Mesenchymal stem cell (in vitro differentiated cells and primary cell): ENCODE measurements at regions not wholly inside any gene's neighbourhood (a gene's known extent, or its start where the extent isn't known, plus 50 kb on each side); places are given as distances from the start of the nearest gene placed in this dataset.

Experiments used
- DNase-seq: peaks from one replicate; pipeline ENCODE4 v3.0.0-alpha.2; 2013
- H2AFZ ChIP-seq: one replicate; pipeline ENCODE4 v1.6.1; 2013; ENCODE audit warnings: low read depth, mild to moderate bottlenecking, control low read depth, inconsistent platforms, low read length, moderate library complexity
- H2AK5ac ChIP-seq: 2 replicates; pipeline ENCODE4 v1.6.1; 2013; ENCODE audit warnings: low read length, moderate library complexity, mild to moderate bottlenecking, inconsistent platforms; ENCODE audit not compliant: severe bottlenecking
- H2BK120ac ChIP-seq: one replicate; pipeline ENCODE4 v1.6.1; 2013; ENCODE audit warnings: low read depth, mild to moderate bottlenecking, inconsistent platforms, low read length, moderate library complexity
- H2BK12ac ChIP-seq, 2 experiments: one replicate each; pipeline ENCODE4 v1.6.1; 2013; ENCODE audit warnings: inconsistent platforms in 2 of 2, low read length in 2 of 2, mild to moderate bottlenecking in 2 of 2, moderate library complexity in 2 of 2, control low read depth in 1 of 2
- H2BK15ac ChIP-seq: one replicate; pipeline ENCODE4 v1.6.1; 2013; ENCODE audit warnings: mild to moderate bottlenecking, low read depth, inconsistent platforms; ENCODE audit not compliant: poor library complexity, severe bottlenecking
- H2BK5ac ChIP-seq: 2 replicates; pipeline ENCODE4 v1.6.1; 2013; ENCODE audit warnings: low read depth, mild to moderate bottlenecking, low read length, control low read depth, inconsistent platforms; ENCODE audit not compliant: poor library complexity, severe bottlenecking
- H3K14ac ChIP-seq, 2 experiments: one replicate each; pipeline ENCODE4 v1.6.1; 2013; ENCODE audit warnings: inconsistent platforms in 2 of 2, low read length in 2 of 2, control low read depth in 1 of 2, mild to moderate bottlenecking in 1 of 2, moderate library complexity in 1 of 2
- H3K18ac ChIP-seq, 2 experiments: one replicate each; pipeline ENCODE4 v1.6.1; 2013; ENCODE audit warnings: inconsistent platforms in 2 of 2, low read length in 2 of 2, control low read depth in 1 of 2, low read depth in 1 of 2, mild to moderate bottlenecking in 1 of 2
- H3K23ac ChIP-seq, 2 experiments: one replicate each; pipeline ENCODE4 v1.6.1; 2013; ENCODE audit warnings: inconsistent platforms in 2 of 2, low read length in 2 of 2, mild to moderate bottlenecking in 2 of 2, moderate library complexity in 2 of 2, control low read depth in 1 of 2
- H3K27ac ChIP-seq: 2 replicates; pipeline ENCODE4 v1.5.1; 2013; ENCODE audit warnings: mild to moderate bottlenecking, moderate library complexity, low read length, control low read depth, inconsistent platforms; ENCODE audit not compliant: poor library complexity, severe bottlenecking
- H3K27me3 ChIP-seq, 2 experiments: 2 replicates each; pipeline versions ENCODE4 v1.6.1 to v1.7.0; 2013; ENCODE audit warnings: low read length in 2 of 2, mild to moderate bottlenecking in 2 of 2, moderate library complexity in 2 of 2, control low read depth in 1 of 2, inconsistent platforms in 1 of 2; ENCODE audit not compliant: control insufficient read depth in 1 of 2, insufficient read depth in 1 of 2
- H3K36me3 ChIP-seq, 2 experiments: 2 replicates each; pipeline versions ENCODE4 v1.6.1 to v1.7.0; 2013; ENCODE audit warnings: low read length in 2 of 2, control low read depth in 1 of 2, inconsistent platforms in 1 of 2, low read depth in 1 of 2, mild to moderate bottlenecking in 1 of 2; ENCODE audit not compliant: insufficient read depth in 2 of 2, control insufficient read depth in 1 of 2
- H3K4ac ChIP-seq, 2 experiments: one replicate each; pipeline ENCODE4 v1.6.1; 2013; ENCODE audit warnings: inconsistent platforms in 2 of 2, low read length in 2 of 2, mild to moderate bottlenecking in 2 of 2, moderate library complexity in 2 of 2, control low read depth in 1 of 2, low read depth in 1 of 2
- H3K4me1 ChIP-seq: 2 replicates; pipeline ENCODE4 v1.6.1; 2013; ENCODE audit warnings: low read depth, low read length, control low read depth; ENCODE audit not compliant: control insufficient read depth, insufficient read depth
- H3K4me2 ChIP-seq: 2 replicates; pipeline ENCODE4 v1.6.1; 2013; ENCODE audit warnings: low read length, mild to moderate bottlenecking, inconsistent platforms; ENCODE audit not compliant: poor library complexity, severe bottlenecking
- H3K4me3 ChIP-seq, 2 experiments: 2 replicates each; pipeline versions ENCODE4 v1.5.1 to v1.7.0; 2013; ENCODE audit warnings: low read length in 2 of 2, mild to moderate bottlenecking in 2 of 2, control low read depth in 1 of 2, low read depth in 1 of 2; ENCODE audit not compliant: insufficient read depth in 1 of 2
- H3K79me1 ChIP-seq: replicated peaks from 2 replicates; pipeline ENCODE4 v1.6.1; 2013; ENCODE audit warnings: mild to moderate bottlenecking, control low read depth, low read length, inconsistent platforms; ENCODE audit not compliant: poor library complexity, severe bottlenecking
- H3K9ac ChIP-seq: 2 replicates; pipeline ENCODE4 v1.7.0; 2013; ENCODE audit warnings: mild to moderate bottlenecking, low read length, moderate library complexity
- H3K9me3 ChIP-seq: 2 replicates; pipeline ENCODE4 v1.7.0; 2013; ENCODE audit warnings: mild to moderate bottlenecking, low read length; ENCODE audit not compliant: control insufficient read depth
- H4K8ac ChIP-seq: one replicate; pipeline ENCODE4 v1.6.1; 2013; ENCODE audit warnings: inconsistent platforms, mild to moderate bottlenecking, low read length, moderate library complexity
- H4K91ac ChIP-seq: one replicate; pipeline ENCODE4 v1.6.1; 2013; ENCODE audit warnings: mild to moderate bottlenecking, low read length, inconsistent platforms
- WGBS: methylation state at CpG from one replicate; pipeline ENCODE4 v1.1.7; 2013; ENCODE audit warnings: mixed read lengths; 5-methylcytosine and 5-hydroxymethylcytosine counted together

DNA sequence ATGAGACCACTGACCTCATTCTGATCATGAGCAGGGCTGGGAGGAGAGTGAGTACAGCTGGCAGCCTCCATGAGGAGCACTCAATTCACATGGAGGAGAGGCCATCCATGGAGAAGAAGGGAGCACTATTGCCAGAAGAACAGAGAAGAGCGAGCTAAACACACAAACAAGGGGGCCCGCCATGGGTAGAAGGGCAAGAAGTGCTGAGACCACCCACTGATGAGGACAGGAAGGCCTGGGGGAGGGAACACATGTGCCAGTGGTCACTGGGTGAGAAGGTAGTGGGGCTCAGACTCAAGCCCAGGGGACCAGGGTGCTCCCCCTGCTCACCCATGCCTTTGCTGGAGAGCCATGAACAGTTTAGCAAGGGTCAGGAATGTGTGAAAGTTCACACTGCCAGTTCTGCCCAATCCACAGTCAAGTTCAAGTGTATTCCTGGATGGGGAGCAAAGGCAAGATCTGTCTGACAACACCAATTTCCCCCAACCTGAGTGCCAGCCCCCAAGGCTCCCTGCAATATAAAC lies 57.7 kb downstream of the TTC32 start:
- no peak overlapping the region for H3K18ac ChIP-seq
- no peak overlapping the region for H3K14ac ChIP-seq
- H4K8ac ChIP-seq: no peak overlapping the region
- H3K4ac ChIP-seq: no peak overlapping the region
- no peak for DNase-seq
- no peaks in the 10 kb centered on the region for H3K4me1 ChIP-seq
- H2BK5ac ChIP-seq: no peak overlapping the region
- no peaks in the 10 kb centered on the region for H3K79me1 ChIP-seq
- no peak overlapping the region for H2BK12ac ChIP-seq
- H2AFZ ChIP-seq: no peak overlapping the region
- no peak overlapping the region for H2AK5ac ChIP-seq
- 92% methylated on average over 2 of the region's 2 CpGs for WGBS
- H3K27me3 ChIP-seq: peaks cover 0 to 28% of the 10 kb centered on the region in 2 experiments
- H3K9me3 ChIP-seq: no peaks in the 10 kb centered on the region
- H3K36me3 ChIP-seq: no peaks in the 10 kb centered on the region
- no peak overlapping the region for H2BK15ac ChIP-seq
- H3K27ac ChIP-seq: no peak overlapping the region
- no peak overlapping the region for H2BK120ac ChIP-seq
- no peak overlapping the region for H3K9ac ChIP-seq
- no peak overlapping the region for H3K4me3 ChIP-seq
- H3K4me2 ChIP-seq: no peak overlapping the region
- no peak overlapping the region for H3K23ac ChIP-seq
- no peak overlapping the region for H4K91ac ChIP-seq

DNA sequence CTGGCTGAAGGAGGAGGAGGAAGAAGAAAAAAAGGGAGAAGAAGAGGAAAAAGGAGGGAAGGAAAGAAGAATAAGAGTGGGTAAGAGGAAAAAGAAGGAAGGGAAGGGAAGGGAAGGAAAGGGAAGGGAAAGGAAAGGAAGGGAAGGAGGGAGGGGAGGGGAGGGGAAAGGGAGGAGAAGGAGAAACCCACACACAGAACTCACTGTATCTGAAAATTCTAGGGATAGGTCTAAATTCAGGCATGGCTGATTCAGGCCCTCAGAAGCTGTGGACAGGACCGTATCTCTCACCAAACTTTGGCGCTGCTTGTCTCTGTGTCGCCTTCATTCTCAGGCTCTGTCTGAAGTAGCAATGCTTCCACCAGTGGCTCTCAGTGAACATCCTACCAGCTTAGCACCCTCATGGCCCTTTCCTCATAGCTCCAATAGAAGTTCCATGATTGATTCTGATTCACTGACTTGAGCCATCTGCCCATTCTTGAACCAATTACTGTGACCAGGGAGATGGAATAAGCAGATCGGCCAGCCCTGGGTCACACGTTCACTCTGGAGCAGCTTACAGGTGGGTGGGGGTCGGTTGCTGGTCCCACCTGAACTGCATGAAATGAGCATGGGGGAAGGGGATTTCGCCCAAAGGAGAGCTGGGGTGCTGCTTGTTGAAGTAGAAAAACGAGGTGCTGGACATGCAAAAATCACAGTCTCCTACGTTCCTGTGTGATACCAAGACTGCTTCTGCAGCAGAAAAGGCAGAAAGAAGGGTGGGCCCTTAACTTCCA lies 59.7 kb downstream of the TTC32 start:
- Histone ChIP-seq H3K36me3 (no peaks in the 10 kb centered on the region), H3K9ac (no peak overlapping the region), H3K14ac (no peak overlapping the region), H2AK5ac (no peak overlapping the region), H3K23ac (no peak overlapping the region), H2BK15ac (peak overlapping the region; percentile 12), H3K27me3 (peaks cover 0 to 28% of the 10 kb centered on the region in 2 experiments), H3K18ac (no peak overlapping the region), H3K4me2 (no peak overlapping the region), H4K8ac (no peak overlapping the region), H2BK120ac (no peak overlapping the region), H4K91ac (no peak overlapping the region), H3K4me3 (no peak overlapping the region), H2BK12ac (no peak overlapping the region), H2AFZ (no peak overlapping the region), H2BK5ac (no peak overlapping the region), H3K27ac (no peak overlapping the region), H3K4me1 (no peaks in the 10 kb centered on the region), H3K9me3 (no peaks in the 10 kb centered on the region), H3K4ac (no peak overlapping the region), H3K79me1 (no peaks in the 10 kb centered on the region)
- 74% methylated on average over 9 of the region's 9 CpGs for WGBS
- no peak for DNase-seq

DNA sequence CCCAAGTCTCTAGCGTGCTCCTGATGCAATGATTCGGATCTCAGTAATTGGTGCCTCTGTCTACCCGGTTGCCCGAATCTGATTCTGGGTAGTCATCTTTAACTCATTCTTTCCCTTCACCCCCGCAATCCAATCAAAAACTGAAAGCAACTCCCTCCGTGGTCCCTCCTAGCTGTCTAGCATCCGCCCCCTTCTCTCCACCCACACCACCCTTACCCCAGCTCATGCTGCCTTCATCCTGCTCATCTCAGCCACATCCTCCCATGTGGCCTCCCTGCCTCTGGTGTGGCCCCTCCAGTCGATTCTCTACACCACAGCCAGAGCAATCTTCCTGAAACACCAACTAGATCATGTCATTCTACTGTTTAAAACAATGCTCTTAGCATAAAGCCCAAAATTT lies 62.3 kb downstream of the TTC32 start:
- H3K4me1 ChIP-seq: no peaks in the 10 kb centered on the region
- 86% methylated on average over 8 of the region's 8 CpGs for whole genome bisulfite sequencing
- DNase-seq: no peak

DNA sequence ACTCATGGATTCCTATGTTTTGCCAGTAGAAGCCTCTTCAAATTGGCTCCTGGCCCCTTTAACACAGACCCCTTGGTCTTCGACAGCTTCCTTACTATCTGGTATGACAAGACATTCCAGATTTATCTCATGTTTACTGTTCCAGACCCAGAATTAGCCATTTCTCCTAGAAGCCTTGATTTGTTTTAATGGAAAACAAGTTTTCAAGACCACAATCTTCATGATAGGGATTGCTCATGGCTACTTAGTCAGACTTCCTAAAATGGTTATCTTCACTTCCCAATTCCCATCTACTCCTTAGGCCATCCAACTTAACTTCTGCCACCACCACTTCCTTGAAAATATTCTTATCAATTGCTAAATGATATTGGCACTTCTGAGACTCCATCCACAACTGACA lies 63.2 kb downstream of the TTC32 start:
- peaks cover 0 to 8% of the 10 kb centered on the region in 2 experiments for H3K27me3 ChIP-seq
- H3K9ac ChIP-seq: no peak overlapping the region
- H3K14ac ChIP-seq: no peak overlapping the region
- no peak overlapping the region for H2BK5ac ChIP-seq
- no peak overlapping the region for H4K91ac ChIP-seq
- no peak overlapping the region for H2AFZ ChIP-seq
- no peak overlapping the region for H3K4me3 ChIP-seq
- no peak overlapping the region for H3K18ac ChIP-seq
- no peak overlapping the region for H3K4ac ChIP-seq
- no peaks in the 10 kb centered on the region for H3K4me1 ChIP-seq
- no peak overlapping the region for H3K27ac ChIP-seq
- no peak overlapping the region for H3K4me2 ChIP-seq
- no peak overlapping the region for H2BK12ac ChIP-seq
- H3K79me1 ChIP-seq: no peaks in the 10 kb centered on the region
- no peak overlapping the region for H3K23ac ChIP-seq
- no peak overlapping the region for H4K8ac ChIP-seq
- H2BK120ac ChIP-seq: no peak overlapping the region
- DNase-seq: peak; percentile 37
- 26% methylated on average over 1 of the region's 1 CpG for WGBS
- H2BK15ac ChIP-seq: no peak overlapping the region
- H2AK5ac ChIP-seq: no peak overlapping the region
- H3K9me3 ChIP-seq: no peaks in the 10 kb centered on the region
- H3K36me3 ChIP-seq: no peaks in the 10 kb centered on the region

More for the DNA sequence above, 62.3 kb downstream of the TTC32 start:
- peaks cover 0 to 14% of the 10 kb centered on the region in 2 experiments for H3K27me3 ChIP-seq
- no peak overlapping the region for H3K4ac ChIP-seq
- no peak overlapping the region for H3K18ac ChIP-seq
- no peak overlapping the region for H4K8ac ChIP-seq
- H3K79me1 ChIP-seq: no peaks in the 10 kb centered on the region
- no peak overlapping the region for H2BK120ac ChIP-seq
- H2AFZ ChIP-seq: no peak overlapping the region
- H3K14ac ChIP-seq: no peak overlapping the region
- no peak overlapping the region for H2BK15ac ChIP-seq
- no peak overlapping the region for H3K23ac ChIP-seq
- H3K9ac ChIP-seq: no peak overlapping the region
- H2BK12ac ChIP-seq: no peak overlapping the region
- no peaks in the 10 kb centered on the region for H3K36me3 ChIP-seq
- no peak overlapping the region for H3K4me3 ChIP-seq
- H3K4me2 ChIP-seq: no peak overlapping the region
- no peak overlapping the region for H2BK5ac ChIP-seq
- H2AK5ac ChIP-seq: no peak overlapping the region
- H3K27ac ChIP-seq: no peak overlapping the region
- H3K9me3 ChIP-seq: no peaks in the 10 kb centered on the region
- H4K91ac ChIP-seq: no peak overlapping the region
